ENCODE measurements at regions not wholly inside any gene's neighbourhood (a gene's known extent, or its start where the extent isn't known, plus 50 kb on each side); places are given as distances from the start of the nearest gene placed in this dataset.

DNA sequence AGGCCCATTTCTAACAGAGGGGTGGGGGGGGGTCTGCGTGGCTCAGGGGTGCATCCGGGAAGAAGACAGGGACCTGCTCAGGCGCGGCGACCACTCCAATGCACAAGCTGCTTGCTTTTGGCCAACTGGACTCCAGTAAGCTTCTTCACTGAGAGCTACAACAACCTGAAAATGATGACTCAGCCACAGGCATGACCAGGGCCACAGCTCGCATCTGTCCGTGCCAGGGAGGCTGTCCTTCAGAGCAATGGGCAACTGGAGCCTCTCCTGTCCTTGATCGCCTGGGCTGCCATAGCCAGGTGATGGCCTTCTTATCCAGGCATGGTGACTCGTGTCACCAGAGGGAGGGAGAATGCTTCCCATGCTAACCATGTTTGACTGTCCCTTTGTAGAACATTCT is 81.6 kb upstream of the RNF32 start:
- TF ChIP-seq POLR2A (IDR thresholded peaks at IDR 0.05; ENCODE audit: low read depth, low read length) (no peak), TAF1 (IDR thresholded peaks at IDR 0.05; ENCODE audit: borderline replicate concordance, low read depth, low read length) (no peak)

All from GM12892 (cell line).